PC-3 (cell line): ENCODE measurements at regions not wholly inside any gene's neighbourhood (a gene's known extent, or its start where the extent isn't known, plus 50 kb on each side); places are given as distances from the start of the nearest gene placed in this dataset.

Experiments used
- ATAC-seq: fragments of 200-7000 bp; cut with Tn5 transposase; 2 replicates; pipeline ENCODE4 v1.9.1; 2020; ENCODE audit warnings: mild to moderate bottlenecking, moderate library complexity
- BruUV-seq: library from RNA; stranded (reverse); fragments of 400-500 nt; replicated peaks from 2 replicates; lab custom pipeline; 2021; lab: Mats Ljungman, UMichigan
- CTCF ChIA-PET: fragments of 300-600 bp; sonication (Branson Sonifier 250); formaldehyde crosslinking; loops from one replicate; lab custom pipeline; 2022; ENCODE audit warnings: antibody characterized with exemption; lab: Charles Lee
- POLR2A ChIA-PET: fragments of 300-600 bp; sonication (Branson Sonifier 250); formaldehyde crosslinking; loops from one replicate; lab custom pipeline; 2022; ENCODE audit warnings: antibody characterized with exemption; ENCODE audit not compliant: unreplicated experiment; lab: Charles Lee
- DNase-seq: peaks from one replicate; pipeline ENCODE4 v3.0.0-alpha.2; 2015
- H2AFZ ChIP-seq: fragments of 300-600 bp; sonication (generic); 2 replicates; pipeline ENCODE4 v1.6.0; 2016; ENCODE audit warnings: antibody characterized with exemption, low read length
- H3F3A ChIP-seq: fragments of 300-600 bp; sonication (generic); one replicate; pipeline ENCODE4 v1.6.0; 2017; ENCODE audit warnings: antibody characterized with exemption, low read length, control low read depth, mild to moderate bottlenecking; ENCODE audit not compliant: unreplicated experiment
- H3K27ac ChIP-seq: fragments of 300-600 bp; sonication (generic); 2 replicates; pipeline ENCODE4 v1.5.1; 2016; ENCODE audit warnings: mild to moderate bottlenecking, low read length
- H3K27me3 ChIP-seq: fragments of 300-600 bp; sonication (generic); 2 replicates; pipeline ENCODE4 v1.6.1; 2016; ENCODE audit warnings: low read length, mixed read lengths
- H3K36me3 ChIP-seq: fragments of 300-600 bp; sonication (generic); 2 replicates; pipeline ENCODE4 v1.6.1; 2016; ENCODE audit warnings: low read depth, mixed run types, low read length, mixed read lengths
- H3K4me1 ChIP-seq: fragments of 300-600 bp; sonication (generic); 2 replicates; pipeline ENCODE4 v1.5.1; 2016; ENCODE audit warnings: low read length; ENCODE audit not compliant: insufficient read depth
- H3K4me2 ChIP-seq: fragments of 300-600 bp; sonication (generic); 2 replicates; pipeline ENCODE4 v1.6.0; 2016; ENCODE audit warnings: low read length
- H3K4me3 ChIP-seq: fragments of 300-600 bp; sonication (generic); 2 replicates; pipeline ENCODE4 v1.5.1; 2016; ENCODE audit warnings: mild to moderate bottlenecking, low read length, mixed read lengths
- H3K79me2 ChIP-seq: fragments of 300-600 bp; sonication (generic); 2 replicates; pipeline ENCODE4 v1.6.1; 2017; ENCODE audit warnings: low read length, mixed read lengths
- H3K9ac ChIP-seq: fragments of 300-600 bp; sonication (generic); 2 replicates; pipeline ENCODE4 v1.6.0; 2016; ENCODE audit warnings: mild to moderate bottlenecking, low read length
- H3K9me2 ChIP-seq: fragments of 300-600 bp; sonication (generic); replicated peaks from 2 replicates; pipeline ENCODE4 v1.6.1; 2016; ENCODE audit warnings: mixed run types, low read length, mixed read lengths
- H3K9me3 ChIP-seq: fragments of 300-600 bp; sonication (generic); 2 replicates; pipeline ENCODE4 v1.6.1; 2016; ENCODE audit warnings: low read length, mixed read lengths
- H4K20me1 ChIP-seq: fragments of 300-600 bp; sonication (generic); 2 replicates; pipeline ENCODE4 v1.6.1; 2016; ENCODE audit warnings: low read length, mixed read lengths
- CTCF ChIP-seq: fragments of 300-600 bp; sonication (generic); conservative IDR thresholded peaks from 2 replicates; pipeline ENCODE4 v1.5.1; 2017; ENCODE audit warnings: antibody characterized with exemption, low read depth, mild to moderate bottlenecking, low read length
- EZH2 ChIP-seq: fragments of 300-600 bp; sonication (generic); IDR thresholded peaks from one replicate; pipeline ENCODE4 v1.6.1; 2017; ENCODE audit warnings: antibody characterized with exemption, mild to moderate bottlenecking, low read length; ENCODE audit not compliant: unreplicated experiment
- EZH2phosphoT487 ChIP-seq: fragments of 300-600 bp; sonication (generic); IDR thresholded peaks from 2 replicates; pipeline ENCODE4 v1.6.1; 2018; ENCODE audit warnings: mild to moderate bottlenecking, antibody characterized with exemption, low read length, borderline replicate concordance
- intact Hi-C: fragments of 100-400 bp; cut with micrococcal nuclease; formaldehyde crosslinking; loops from 2 replicates; pipeline ENCODE4 v1.9.0; 2023

- ATAC-seq (no peak), DNase-seq (no peak)
- Histone ChIP-seq H3K4me1 (no peaks in the 10 kb centered on the region), H3K9me2 (no peaks in the 10 kb centered on the region), H3K36me3 (no peaks in the 10 kb centered on the region), H3K27me3 (no peaks in the 10 kb centered on the region), H3K79me2 (no peaks in the 10 kb centered on the region), H3K27ac (no peak overlapping the region), H3K9me3 (no peaks in the 10 kb centered on the region), H4K20me1 (no peaks in the 10 kb centered on the region), H3F3A (no peaks in the 10 kb centered on the region), H3K9ac (no peak overlapping the region), H2AFZ (no peak overlapping the region), H3K4me2 (no peak overlapping the region), H3K4me3 (no peak overlapping the region)
- intact Hi-C loops: no loop called here
- no peak for TF ChIP-seq EZH2
- TF ChIP-seq EZH2phosphoT487: no peak
- no peak for TF ChIP-seq CTCF
- CTCF ChIA-PET: no interaction called here
- no TSS peak for BruUV-seq
- POLR2A ChIA-PET: no interaction called here
Measured at GRCh38 chr5:135230251-135230925, 168.6 kb downstream of the MACROH2A1 start.

DNA sequence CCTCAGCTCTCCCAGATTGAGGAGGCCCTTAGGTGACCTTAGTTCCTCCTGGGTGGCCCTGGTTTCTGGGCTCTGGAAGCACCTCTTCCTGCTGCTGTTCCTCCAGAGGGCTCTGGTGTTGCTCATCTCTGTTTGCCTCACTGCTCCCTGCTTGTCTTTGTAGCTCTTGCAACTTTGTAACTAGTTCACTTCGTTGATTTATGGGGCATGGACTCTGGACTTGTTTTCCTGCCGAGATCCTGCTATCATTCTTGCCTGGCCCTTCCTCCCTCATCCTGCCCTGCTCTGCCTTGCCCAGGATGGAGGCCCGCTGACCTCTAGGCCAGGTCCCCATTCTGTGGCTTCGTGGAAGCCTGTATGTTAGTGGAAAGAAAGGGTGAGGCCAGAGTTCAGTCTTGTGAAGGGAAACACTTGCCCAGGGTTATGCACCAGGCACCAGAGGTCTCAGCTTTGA, 169.3 kb downstream of the MACROH2A1 start:
- ATAC-seq: no peak
- H3F3A ChIP-seq: no peaks in the 10 kb centered on the region
- H3K79me2 ChIP-seq: no peaks in the 10 kb centered on the region
- no peak overlapping the region for H3K4me3 ChIP-seq
- H3K9me3 ChIP-seq: no peaks in the 10 kb centered on the region
- H3K27me3 ChIP-seq: no peaks in the 10 kb centered on the region
- DNase-seq: no peak
- H4K20me1 ChIP-seq: no peaks in the 10 kb centered on the region
- H3K4me1 ChIP-seq: no peaks in the 10 kb centered on the region
- H3K9ac ChIP-seq: no peak overlapping the region
- TF ChIP-seq EZH2phosphoT487 (no peak), EZH2 (no peak), CTCF (no peak)
- H3K27ac ChIP-seq: no peak overlapping the region
- POLR2A ChIA-PET: no interaction called here
- H3K9me2 ChIP-seq: no peaks in the 10 kb centered on the region
- no peak overlapping the region for H3K4me2 ChIP-seq
- intact Hi-C loops: no loop called here
- no peak overlapping the region for H2AFZ ChIP-seq
- no peaks in the 10 kb centered on the region for H3K36me3 ChIP-seq
- CTCF ChIA-PET: no interaction called here
- no TSS peak for BruUV-seq

DNA sequence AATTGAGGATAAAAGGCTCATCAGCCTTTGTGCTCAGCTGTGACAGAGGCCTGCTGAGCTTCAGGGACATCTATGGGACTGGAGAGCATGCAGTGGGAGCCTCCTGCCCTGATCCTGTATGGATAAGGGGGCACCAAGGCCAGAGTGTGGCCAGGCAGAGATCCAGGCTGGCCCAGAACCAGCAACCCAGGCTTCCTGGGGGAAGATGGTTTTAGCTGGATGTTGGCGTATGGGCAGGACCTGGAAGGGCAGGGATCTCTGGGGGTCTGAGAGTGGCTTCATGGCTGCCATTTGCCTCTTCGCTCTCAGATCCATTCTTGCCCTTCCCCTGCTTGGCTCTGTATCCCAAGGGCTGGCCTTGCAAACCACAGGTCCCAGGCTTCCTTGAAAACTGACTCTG, 169.9 kb downstream of the MACROH2A1 start:
- no peaks in the 10 kb centered on the region for H3K79me2 ChIP-seq
- H3K4me3 ChIP-seq: no peak overlapping the region
- H3K9ac ChIP-seq: no peak overlapping the region
- no peaks in the 10 kb centered on the region for H3K27me3 ChIP-seq
- no peaks in the 10 kb centered on the region for H3K9me3 ChIP-seq
- no TSS peak for BruUV-seq
- H3K36me3 ChIP-seq: no peaks in the 10 kb centered on the region
- ChIA-PET CTCF (no interaction called here), POLR2A (no interaction called here)
- no peak overlapping the region for H2AFZ ChIP-seq
- no peaks in the 10 kb centered on the region for H4K20me1 ChIP-seq
- H3K27ac ChIP-seq: no peak overlapping the region
- intact Hi-C loops: no loop called here
- no peaks in the 10 kb centered on the region for H3F3A ChIP-seq
- no peak for DNase-seq
- ATAC-seq: no peak
- TF ChIP-seq EZH2phosphoT487 (no peak), EZH2 (no peak), CTCF (no peak)
- no peaks in the 10 kb centered on the region for H3K4me1 ChIP-seq
- no peaks in the 10 kb centered on the region for H3K9me2 ChIP-seq
- H3K4me2 ChIP-seq: no peak overlapping the region
